Fibroblast of the aortic adventitia (primary cell): ENCODE measurements at regions not wholly inside any gene's neighbourhood (a gene's known extent, or its start where the extent isn't known, plus 50 kb on each side); places are given as distances from the start of the nearest gene placed in this dataset.

Source experiments
- DNase-seq: peaks from one replicate; pipeline ENCODE4 v3.0.0-alpha.2; 2010; ENCODE audit warnings: low read depth
- H3K4me3 ChIP-seq: 2 replicates; pipeline ENCODE4 v1.5.1; 2011; ENCODE audit warnings: low read depth, mild to moderate bottlenecking, control low read depth, low read length, moderate library complexity
- TF ChIP-seq, protein P1 (sequence below): IDR thresholded peaks from 2 replicates; pipeline ENCODE4 v1.5.1; 2011; ENCODE audit warnings: mild to moderate bottlenecking, low read length, control low read depth, inconsistent platforms; ENCODE audit not compliant: insufficient read depth

DNA sequence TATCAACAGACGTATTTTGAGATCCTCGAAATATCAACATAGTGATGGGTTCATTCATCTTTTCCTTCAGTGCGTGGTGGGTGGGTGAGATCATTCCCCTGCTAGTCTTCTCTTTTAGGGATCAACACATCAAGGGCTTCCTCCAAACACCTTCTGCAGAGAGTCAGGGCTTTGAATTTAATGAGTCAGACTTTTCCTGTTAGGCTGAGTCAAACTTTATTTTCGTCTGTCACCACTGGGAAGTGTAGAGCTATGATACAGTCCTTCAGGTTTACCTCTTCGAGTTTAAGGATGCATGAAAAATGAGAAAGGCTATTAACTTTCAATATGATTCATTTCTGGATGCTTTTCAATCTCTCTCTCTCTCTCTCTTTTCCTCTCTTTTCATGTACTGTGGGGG lies 189.1 kb downstream of the BMP2 start:
- no peak for DNase-seq
- TF ChIP-seq, protein P1, sequence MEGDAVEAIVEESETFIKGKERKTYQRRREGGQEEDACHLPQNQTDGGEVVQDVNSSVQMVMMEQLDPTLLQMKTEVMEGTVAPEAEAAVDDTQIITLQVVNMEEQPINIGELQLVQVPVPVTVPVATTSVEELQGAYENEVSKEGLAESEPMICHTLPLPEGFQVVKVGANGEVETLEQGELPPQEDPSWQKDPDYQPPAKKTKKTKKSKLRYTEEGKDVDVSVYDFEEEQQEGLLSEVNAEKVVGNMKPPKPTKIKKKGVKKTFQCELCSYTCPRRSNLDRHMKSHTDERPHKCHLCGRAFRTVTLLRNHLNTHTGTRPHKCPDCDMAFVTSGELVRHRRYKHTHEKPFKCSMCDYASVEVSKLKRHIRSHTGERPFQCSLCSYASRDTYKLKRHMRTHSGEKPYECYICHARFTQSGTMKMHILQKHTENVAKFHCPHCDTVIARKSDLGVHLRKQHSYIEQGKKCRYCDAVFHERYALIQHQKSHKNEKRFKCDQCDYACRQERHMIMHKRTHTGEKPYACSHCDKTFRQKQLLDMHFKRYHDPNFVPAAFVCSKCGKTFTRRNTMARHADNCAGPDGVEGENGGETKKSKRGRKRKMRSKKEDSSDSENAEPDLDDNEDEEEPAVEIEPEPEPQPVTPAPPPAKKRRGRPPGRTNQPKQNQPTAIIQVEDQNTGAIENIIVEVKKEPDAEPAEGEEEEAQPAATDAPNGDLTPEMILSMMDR, result no peak
- H3K4me3 ChIP-seq, result no peak overlapping the region

DNA sequence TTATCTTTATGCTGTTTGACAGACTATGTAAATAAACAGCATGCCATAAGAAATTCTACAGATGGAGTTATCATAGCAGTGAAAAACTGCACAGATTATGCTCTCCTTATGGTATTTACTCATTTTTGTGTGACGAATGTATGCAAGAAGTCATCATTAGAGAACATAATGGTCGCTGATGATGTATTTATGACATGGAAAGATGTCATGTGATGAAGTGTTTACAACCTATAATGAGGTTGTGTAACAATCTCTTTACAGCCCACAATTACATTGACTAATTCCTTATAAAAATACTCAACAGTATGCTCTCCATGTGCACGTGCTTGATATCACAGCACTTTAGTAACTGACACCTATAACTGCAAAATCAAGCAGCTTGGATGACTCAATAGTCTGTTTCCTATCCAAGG lies 192.4 kb downstream of the BMP2 start:
- no peak for DNase-seq
- TF ChIP-seq, protein P1, result no peak
- H3K4me3 ChIP-seq, result no peak overlapping the region

DNA sequence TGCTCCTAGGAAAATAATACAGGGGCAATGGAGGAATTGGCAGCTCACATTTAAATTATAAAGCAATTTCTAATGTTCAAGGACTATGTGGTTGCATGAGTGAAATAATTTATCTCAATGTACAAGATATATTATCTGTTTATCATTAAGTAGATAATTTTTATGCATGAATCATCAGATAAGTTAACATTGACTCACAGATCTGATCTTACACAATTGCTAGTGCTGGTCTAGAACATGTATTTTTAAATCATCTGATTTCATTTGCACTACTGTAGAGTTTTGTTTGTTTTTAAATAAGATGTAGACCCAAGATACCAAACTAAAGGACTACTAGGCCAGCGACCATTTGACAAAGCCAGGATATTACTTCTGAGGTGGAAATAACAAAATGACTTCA lies 199.2 kb downstream of the BMP2 start:
- no peak overlapping the region for H3K4me3 ChIP-seq
- TF ChIP-seq, protein P1, result no peak
- peak; percentile 45 for DNase-seq

DNA sequence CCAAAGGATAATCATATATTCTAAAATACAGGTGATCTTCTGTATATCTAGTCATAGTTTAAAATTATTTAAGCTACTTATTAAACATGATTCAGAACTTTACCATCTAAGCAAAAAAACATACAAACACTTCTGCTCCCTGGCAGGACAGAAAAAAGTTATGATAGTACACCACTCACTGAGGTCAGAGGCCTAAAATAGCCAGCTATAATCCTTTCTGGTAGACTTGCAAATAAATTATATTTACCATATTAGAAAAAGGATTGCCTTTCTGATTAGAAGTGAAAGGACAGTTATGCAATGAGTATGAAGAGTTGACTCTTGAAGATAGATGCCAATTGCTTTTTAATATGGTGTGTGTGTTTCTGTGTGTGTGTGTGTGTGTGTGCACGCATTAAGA lies 207.4 kb downstream of the BMP2 start:
- no peak for DNase-seq
- TF ChIP-seq, protein P1, result no peak
- H3K4me3 ChIP-seq, result no peak overlapping the region

DNA sequence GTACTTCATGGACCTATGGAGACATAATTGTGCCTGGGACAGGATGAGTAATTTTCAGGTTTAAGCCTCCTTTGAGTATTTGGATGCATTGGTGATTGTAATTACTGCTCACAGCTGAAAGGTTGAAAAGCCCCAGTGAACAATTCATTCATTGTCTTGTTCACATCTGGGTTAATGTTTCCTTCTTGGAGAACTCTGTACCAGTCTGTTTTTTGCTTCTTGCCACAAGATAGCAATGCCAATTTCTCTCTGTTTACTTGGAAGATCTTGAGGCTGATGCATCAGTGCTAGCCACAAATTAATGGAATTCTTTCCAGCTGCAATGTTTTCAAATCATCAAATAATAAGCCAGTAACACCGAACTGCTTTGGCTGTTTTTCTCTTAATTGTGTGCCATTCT lies 207.8 kb downstream of the BMP2 start:
- DNase-seq, result no peak
- H3K4me3 ChIP-seq, result no peak overlapping the region
- TF ChIP-seq, protein P1, result no peak

DNA sequence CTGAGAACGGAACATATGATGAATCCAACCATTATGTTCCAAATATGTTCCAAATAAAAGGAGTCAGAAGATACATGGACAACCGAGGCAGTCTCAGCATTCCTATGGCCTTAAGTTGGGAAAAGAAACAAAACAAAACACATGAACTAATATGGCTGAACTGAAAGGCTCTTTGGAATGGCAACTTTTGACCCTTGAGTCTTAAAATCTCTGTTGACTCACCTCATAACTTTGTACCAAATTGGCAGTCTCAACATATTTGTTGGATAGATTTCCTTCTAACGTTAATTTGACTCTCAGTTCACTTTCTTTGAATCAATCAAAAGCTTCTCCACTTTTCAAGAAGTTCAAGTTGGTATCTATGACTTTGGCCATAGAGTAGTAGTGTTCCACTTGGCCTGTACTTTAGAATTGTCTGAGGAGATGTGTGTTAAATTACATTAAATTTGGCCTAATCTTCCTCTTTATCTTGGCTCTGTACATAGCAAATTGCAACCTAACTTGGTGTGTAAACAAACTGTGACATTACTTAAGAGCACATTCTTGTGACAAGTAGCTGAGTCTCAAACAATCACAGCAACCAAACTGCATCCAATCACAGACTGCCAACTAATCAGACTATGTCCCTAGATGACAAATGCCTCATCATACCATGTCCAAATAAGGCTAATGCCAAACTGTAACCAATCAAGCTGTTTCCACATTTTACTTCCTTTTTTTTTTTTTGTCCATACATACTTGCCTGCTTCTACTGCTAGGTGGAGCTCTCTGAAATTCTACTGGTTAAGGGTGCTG lies 208.8 kb downstream of the BMP2 start:
- no peak overlapping the region for H3K4me3 ChIP-seq
- TF ChIP-seq, protein P1, result no peak
- DNase-seq, result no peak

DNA sequence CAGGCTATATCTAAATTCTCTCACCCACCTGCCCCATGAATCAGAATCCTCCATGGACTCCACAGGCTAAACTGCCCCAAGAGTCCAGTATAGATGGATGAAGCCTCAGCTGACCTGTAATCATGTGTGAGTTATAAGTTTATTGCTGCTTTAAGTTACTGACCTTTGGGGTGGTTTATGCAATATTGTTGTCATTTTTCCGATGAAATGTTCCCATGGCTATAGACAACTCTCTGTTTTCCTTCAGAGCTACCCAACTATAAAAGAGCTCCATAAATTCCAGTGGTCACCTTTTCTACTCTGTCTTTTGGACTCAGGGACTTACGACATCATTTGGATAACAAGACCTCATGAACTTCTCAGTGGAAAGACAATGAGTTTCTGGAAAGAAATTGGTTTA lies 212.1 kb downstream of the BMP2 start:
- no peak overlapping the region for H3K4me3 ChIP-seq
- TF ChIP-seq, protein P1, result no peak
- no peak for DNase-seq
